ENCODE measurements at regions not wholly inside any gene's neighbourhood (a gene's known extent, or its start where the extent isn't known, plus 50 kb on each side); places are given as distances from the start of the nearest gene placed in this dataset.

- no peak for DNase-seq (ENCODE audit: low read depth)
- no peak overlapping the region for H3K4me3 ChIP-seq (ENCODE audit: control insufficient read depth, low read depth, low read length)
- no peak for TF ChIP-seq CTCF (IDR thresholded peaks at IDR 0.05; ENCODE audit: control insufficient read depth, insufficient read depth, low read depth, low read length, missing control alignments)
Measured at GRCh38 chr3:78368636-78369345, 1328.9 kb downstream of the ROBO2 start.

DNA sequence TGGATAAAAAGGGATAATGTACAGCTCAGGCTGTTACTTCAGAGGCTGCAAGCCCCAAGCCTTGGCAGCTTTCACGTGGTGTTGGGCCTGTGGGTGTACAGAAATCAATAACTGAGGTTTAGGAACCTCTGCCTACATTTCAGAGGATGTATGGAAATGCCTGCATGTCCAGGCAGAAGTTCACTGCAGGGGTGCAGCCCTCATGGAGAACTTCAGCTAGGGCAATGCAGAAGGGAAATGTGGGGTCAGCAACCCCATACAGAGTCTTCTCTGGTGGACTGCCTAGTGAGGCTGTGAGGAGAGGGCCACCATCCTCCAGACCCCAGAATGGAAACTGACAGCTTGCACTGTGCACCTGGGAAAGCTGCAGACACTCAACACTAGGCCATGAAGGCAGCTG lies 1350.3 kb downstream of the ROBO2 start:
- DNase-seq (ENCODE audit: low read depth) = no peak
- H3K4me3 ChIP-seq (ENCODE audit: control insufficient read depth, low read depth, low read length) = no peak overlapping the region
- no peak for TF ChIP-seq CTCF (IDR thresholded peaks at IDR 0.05; ENCODE audit: control insufficient read depth, insufficient read depth, low read depth, low read length, missing control alignments)

- DNase-seq (ENCODE audit: low read depth) = no peak
- no peak overlapping the region for H3K4me3 ChIP-seq (ENCODE audit: control insufficient read depth, low read depth, low read length)
- no peak for TF ChIP-seq CTCF (IDR thresholded peaks at IDR 0.05; ENCODE audit: control insufficient read depth, insufficient read depth, low read depth, low read length, missing control alignments)
Measured at GRCh38 chr3:78398401-78398800, 1358.5 kb downstream of the ROBO2 start.

- H3K4me3 ChIP-seq (ENCODE audit: control insufficient read depth, low read depth, low read length) = no peak overlapping the region
- TF ChIP-seq CTCF (IDR thresholded peaks at IDR 0.05; ENCODE audit: control insufficient read depth, insufficient read depth, low read depth, low read length, missing control alignments) = no peak
- DNase-seq (ENCODE audit: low read depth) = no peak
Measured at GRCh38 chr3:78402720-78403119, 1362.8 kb downstream of the ROBO2 start.

DNA sequence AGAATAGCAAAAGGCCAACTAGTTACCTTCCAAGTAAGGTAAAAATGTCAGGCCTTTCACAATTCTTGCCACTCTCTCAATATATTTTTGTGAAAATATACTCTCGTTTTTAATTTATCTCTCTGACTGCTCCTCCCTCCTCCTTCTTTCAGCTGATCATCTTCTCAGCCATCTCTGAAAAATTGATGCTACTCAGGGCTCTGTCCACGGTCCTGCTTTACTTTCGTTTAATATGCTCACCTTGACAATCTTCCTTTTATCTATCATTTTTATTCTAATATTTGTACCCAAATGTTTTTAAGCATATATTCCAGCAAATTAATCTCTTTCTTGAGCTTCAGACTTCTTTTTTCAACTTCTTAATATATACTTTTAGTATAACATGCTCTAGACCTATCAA lies 1362.1 kb downstream of the ROBO1 start:
- H3K4me3 ChIP-seq (ENCODE audit: control insufficient read depth, low read depth, low read length) = no peak overlapping the region
- TF ChIP-seq CTCF (IDR thresholded peaks at IDR 0.05; ENCODE audit: control insufficient read depth, insufficient read depth, low read depth, low read length, missing control alignments) = no peak
- DNase-seq (ENCODE audit: low read depth) = no peak

- TF ChIP-seq CTCF (IDR thresholded peaks at IDR 0.05; ENCODE audit: control insufficient read depth, insufficient read depth, low read depth, low read length, missing control alignments) = no peak
- no peak for DNase-seq (ENCODE audit: low read depth)
- H3K4me3 ChIP-seq (ENCODE audit: control insufficient read depth, low read depth, low read length) = no peak overlapping the region
Measured at GRCh38 chr3:78406396-78406795, 1361.4 kb downstream of the ROBO1 start.

Measured in AG09309 (cell line).